ENCODE measurements at regions not wholly inside any gene's neighbourhood (a gene's known extent, or its start where the extent isn't known, plus 50 kb on each side); places are given as distances from the start of the nearest gene placed in this dataset.

DNA sequence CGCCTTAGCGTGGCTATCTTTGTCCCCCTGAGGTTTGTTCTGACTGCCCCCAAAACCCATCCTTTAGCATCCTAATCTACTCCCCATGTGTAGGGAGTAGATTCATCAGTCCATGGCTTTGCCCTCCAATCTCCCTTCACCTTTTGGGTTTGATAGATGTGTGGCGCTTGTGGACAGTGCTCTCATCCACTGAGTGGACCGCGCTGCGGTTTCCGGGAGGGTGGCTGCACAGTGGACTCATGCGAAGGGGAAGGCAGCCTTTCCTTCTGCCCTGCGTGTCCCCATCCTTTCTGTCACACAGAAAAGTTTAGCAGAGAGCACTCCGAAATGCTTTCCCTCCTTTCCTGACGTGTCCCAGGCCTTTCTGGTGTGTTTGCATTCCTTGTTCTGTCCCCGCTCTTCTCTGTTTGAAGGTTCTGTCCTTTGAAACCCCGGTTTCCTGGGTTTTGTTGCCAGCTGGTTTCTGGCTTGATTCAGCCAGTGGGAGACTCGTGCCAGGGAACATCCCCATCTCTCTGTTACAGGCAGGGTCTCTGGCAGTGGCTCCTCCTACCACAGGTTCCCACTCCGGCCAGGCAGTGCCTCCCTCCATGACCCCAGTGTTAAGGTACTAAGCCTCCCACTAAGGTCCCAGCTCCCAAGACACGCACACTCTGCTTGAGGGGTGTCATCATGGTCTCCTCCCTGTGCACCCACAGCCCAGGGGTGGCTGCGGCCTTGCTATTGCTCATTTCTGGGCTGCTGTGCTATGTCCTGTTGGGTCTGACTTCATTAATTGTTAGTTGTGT, 547.7 kb upstream of the DPP6 start:
- Histone ChIP-seq H3K9ac (ENCODE audit: low read depth, low read length) (no peak overlapping the region), H3K79me1 (ENCODE audit: low read depth in 1 of 2, low read length in 2 of 2) (no peaks in the 10 kb centered on the region), H3K18ac (ENCODE audit: low read depth, low read length) (no peak overlapping the region), H3K14ac (replicated peaks; ENCODE audit: low read depth, low read length) (no peak overlapping the region), H3K4me1 (ENCODE audit: control insufficient read depth, insufficient read depth, low read length) (no peaks in the 10 kb centered on the region), H3K9me3 (ENCODE audit: control insufficient read depth, insufficient read depth, low read length) (peaks cover 24% of the 10 kb centered on the region), H2BK20ac (ENCODE audit: low read depth, low read length) (no peak overlapping the region), H2AK5ac (ENCODE audit: low read depth, low read length) (no peak overlapping the region), H4K5ac (ENCODE audit: low read depth, low read length) (no peak overlapping the region), H3K27me3 (ENCODE audit: control insufficient read depth, insufficient read depth, low read length) (no peaks in the 10 kb centered on the region), H2BK5ac (ENCODE audit: low read depth, low read length, poor library complexity, severe bottlenecking) (no peak overlapping the region), H3K36me3 (ENCODE audit: control insufficient read depth, insufficient read depth, low read length) (no peaks in the 10 kb centered on the region), H3K4ac (ENCODE audit: low read depth, low read length) (no peak overlapping the region), H3K27ac (ENCODE audit: insufficient read depth, low read length) (no peak overlapping the region), H2AFZ (replicated peaks; ENCODE audit: low read length, poor library complexity) (no peak overlapping the region), H2BK15ac (ENCODE audit: low read depth, low read length) (no peak overlapping the region), H3K23ac (ENCODE audit: low read depth, low read length) (no peak overlapping the region), H3K56ac (ENCODE audit: extremely low read depth, insufficient read depth, low read length) (no peak overlapping the region), H4K20me1 (ENCODE audit: insufficient read depth, low read length) (no peaks in the 10 kb centered on the region), H3K4me2 (ENCODE audit: low read depth, low read length) (no peak overlapping the region), H3K4me3 (ENCODE audit: insufficient read depth, low read depth, low read length) (no peak overlapping the region), H4K91ac (ENCODE audit: insufficient read depth, low read depth, low read length) (no peak overlapping the region), H4K8ac (ENCODE audit: low read depth in 2 of 2, low read length in 2 of 2) (no peak overlapping the region), H2BK120ac (ENCODE audit: low read depth, low read length) (no peak overlapping the region), H2AK9ac (replicated peaks; ENCODE audit: low read depth, low read length, poor library complexity) (no peak overlapping the region), H3K9me1 (ENCODE audit: insufficient read depth, low read length) (no peaks in the 10 kb centered on the region)
- no TSS peak for BruUV-seq (replicated peaks)
- in situ Hi-C loops (cut with MboI; ENCODE audit: low sequenced_read_pairs) (no loop called here), intact Hi-C loops (cut with micrococcal nuclease) (no loop called here), dilution Hi-C loops (cut with HindIII; ENCODE audit: low sequenced_read_pairs, unreplicated experiment) (no loop called here)
- ChIA-PET CTCF (no interaction called here), POLR2A (ENCODE audit: unreplicated experiment) (no interaction called here)
- TF ChIP-seq, protein P1, sequence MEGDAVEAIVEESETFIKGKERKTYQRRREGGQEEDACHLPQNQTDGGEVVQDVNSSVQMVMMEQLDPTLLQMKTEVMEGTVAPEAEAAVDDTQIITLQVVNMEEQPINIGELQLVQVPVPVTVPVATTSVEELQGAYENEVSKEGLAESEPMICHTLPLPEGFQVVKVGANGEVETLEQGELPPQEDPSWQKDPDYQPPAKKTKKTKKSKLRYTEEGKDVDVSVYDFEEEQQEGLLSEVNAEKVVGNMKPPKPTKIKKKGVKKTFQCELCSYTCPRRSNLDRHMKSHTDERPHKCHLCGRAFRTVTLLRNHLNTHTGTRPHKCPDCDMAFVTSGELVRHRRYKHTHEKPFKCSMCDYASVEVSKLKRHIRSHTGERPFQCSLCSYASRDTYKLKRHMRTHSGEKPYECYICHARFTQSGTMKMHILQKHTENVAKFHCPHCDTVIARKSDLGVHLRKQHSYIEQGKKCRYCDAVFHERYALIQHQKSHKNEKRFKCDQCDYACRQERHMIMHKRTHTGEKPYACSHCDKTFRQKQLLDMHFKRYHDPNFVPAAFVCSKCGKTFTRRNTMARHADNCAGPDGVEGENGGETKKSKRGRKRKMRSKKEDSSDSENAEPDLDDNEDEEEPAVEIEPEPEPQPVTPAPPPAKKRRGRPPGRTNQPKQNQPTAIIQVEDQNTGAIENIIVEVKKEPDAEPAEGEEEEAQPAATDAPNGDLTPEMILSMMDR (conservative IDR thresholded peaks at IDR 0.05; ENCODE audit: low read depth, low read length): no peak
- no peak for TF ChIP-seq RAD21 (IDR thresholded peaks at IDR 0.05; ENCODE audit: low read length)
- no peak for TF ChIP-seq SMC3 (IDR thresholded peaks at IDR 0.05; ENCODE audit: low read depth, low read length)
- TF ChIP-seq CEBPB (IDR thresholded peaks at IDR 0.05; ENCODE audit: low read depth, low read length): no peak
- 83% methylated on average over 7 of the region's 17 CpGs; no CpG with 5 or more reads in 1 of the 2 experiments for WGBS, 2 experiments (ENCODE audit: extremely low coverage in 2 of 2, insufficient read length in 1 of 2)
- DNase-seq: no peak
- no peak for ATAC-seq (ENCODE audit: low read depth)
